Choroid plexus epithelial cell (primary cell): ENCODE measurements at regions not wholly inside any gene's neighbourhood (a gene's known extent, or its start where the extent isn't known, plus 50 kb on each side); places are given as distances from the start of the nearest gene placed in this dataset.
A peak's percentile ranks its signal among the peaks of the same experiment; 100 is the strongest.

ENCODE experiments used
- DNase-seq: peaks from one replicate; pipeline ENCODE4 v3.0.0-alpha.2; 2010; ENCODE audit warnings: low read depth
- H3K4me3 ChIP-seq: 2 replicates; pipeline ENCODE4 v1.5.1; 2011; ENCODE audit warnings: low read depth, mild to moderate bottlenecking, control low read depth, low read length, moderate library complexity
- TF ChIP-seq, protein P1 (sequence below): conservative IDR thresholded peaks from 2 replicates; pipeline ENCODE4 v1.5.1; 2011; ENCODE audit warnings: low read depth, mild to moderate bottlenecking, control low read depth, inconsistent platforms, low read length, moderate library complexity

DNA sequence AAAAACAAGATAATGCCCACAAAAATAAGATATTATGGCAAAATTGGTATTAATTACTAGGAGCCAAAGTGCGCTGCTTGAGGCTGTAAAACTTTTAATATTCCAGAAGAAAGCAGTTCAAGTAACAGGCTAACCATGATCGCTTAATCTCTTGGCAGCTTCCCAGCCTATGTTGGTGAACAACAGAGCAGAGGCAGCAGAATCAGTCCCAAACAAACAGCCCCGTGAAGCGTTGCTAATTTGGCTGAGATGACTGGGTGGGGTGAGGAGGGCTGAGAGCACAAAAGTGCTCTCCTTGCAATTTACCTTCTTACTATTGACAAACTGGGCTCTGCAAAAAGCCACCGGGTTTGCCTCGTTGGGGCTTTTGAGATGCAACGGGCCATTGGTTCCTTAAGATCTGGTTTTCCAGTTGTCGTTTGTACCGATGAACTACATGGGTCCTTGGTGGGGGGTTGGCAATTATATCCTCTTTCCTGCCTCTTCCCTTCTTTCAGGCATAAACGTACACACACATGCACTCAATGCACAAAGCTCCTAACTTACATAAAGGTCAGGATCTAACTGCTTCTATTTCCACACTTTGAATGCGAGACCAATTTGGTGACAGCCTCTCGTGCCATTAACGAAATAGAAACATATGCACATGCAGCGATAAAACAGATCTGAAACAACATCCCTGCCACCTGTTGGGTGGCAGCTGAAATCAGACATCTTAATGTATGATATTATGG, 407.6 kb upstream of the CADM1 start:
- no peak overlapping the region for H3K4me3 ChIP-seq
- TF ChIP-seq, protein P1, sequence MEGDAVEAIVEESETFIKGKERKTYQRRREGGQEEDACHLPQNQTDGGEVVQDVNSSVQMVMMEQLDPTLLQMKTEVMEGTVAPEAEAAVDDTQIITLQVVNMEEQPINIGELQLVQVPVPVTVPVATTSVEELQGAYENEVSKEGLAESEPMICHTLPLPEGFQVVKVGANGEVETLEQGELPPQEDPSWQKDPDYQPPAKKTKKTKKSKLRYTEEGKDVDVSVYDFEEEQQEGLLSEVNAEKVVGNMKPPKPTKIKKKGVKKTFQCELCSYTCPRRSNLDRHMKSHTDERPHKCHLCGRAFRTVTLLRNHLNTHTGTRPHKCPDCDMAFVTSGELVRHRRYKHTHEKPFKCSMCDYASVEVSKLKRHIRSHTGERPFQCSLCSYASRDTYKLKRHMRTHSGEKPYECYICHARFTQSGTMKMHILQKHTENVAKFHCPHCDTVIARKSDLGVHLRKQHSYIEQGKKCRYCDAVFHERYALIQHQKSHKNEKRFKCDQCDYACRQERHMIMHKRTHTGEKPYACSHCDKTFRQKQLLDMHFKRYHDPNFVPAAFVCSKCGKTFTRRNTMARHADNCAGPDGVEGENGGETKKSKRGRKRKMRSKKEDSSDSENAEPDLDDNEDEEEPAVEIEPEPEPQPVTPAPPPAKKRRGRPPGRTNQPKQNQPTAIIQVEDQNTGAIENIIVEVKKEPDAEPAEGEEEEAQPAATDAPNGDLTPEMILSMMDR = no peak
- DNase-seq = no peak

DNA sequence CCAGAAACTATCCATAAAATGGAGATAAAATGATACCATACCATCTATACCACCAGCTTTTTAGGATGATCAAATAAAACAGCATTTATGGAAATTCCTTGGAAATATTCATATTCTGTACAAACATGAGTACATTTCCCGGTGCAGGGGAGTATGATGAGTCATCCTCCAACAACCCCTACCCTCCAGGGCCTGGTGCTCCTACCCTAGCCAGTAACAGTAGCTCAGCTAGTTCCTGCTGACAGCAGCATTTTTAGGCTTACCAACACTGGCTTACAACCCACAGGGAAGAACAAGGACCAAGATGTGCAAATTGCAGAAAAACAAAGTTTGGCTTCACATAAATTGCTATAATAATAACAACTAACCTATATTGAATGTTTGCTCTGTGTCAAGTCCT, 406.2 kb upstream of the CADM1 start:
- no peak overlapping the region for H3K4me3 ChIP-seq
- TF ChIP-seq, protein P1 = no peak
- peak; percentile 2 for DNase-seq

DNA sequence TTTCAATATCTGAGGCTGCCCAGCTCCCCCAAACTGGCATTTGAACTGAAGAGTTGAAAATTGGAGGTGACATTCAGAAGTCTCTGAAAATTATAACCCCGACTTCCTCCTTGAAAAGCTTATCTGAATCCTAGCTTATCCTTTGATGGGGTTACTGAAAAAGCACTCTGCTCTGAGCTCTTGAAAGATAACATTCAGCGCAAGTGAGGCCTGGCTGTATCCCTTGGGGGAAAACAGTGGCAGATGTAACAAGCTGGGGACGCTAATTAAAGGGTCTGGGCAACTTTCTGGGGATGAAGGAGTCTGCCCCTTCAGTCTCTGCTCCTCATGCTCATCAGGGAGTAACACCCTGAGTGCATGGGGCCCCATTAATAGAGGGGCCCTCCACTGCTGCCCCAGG, 402.0 kb upstream of the CADM1 start:
- no peak overlapping the region for H3K4me3 ChIP-seq
- DNase-seq = no peak
- TF ChIP-seq, protein P1 = no peak

DNA sequence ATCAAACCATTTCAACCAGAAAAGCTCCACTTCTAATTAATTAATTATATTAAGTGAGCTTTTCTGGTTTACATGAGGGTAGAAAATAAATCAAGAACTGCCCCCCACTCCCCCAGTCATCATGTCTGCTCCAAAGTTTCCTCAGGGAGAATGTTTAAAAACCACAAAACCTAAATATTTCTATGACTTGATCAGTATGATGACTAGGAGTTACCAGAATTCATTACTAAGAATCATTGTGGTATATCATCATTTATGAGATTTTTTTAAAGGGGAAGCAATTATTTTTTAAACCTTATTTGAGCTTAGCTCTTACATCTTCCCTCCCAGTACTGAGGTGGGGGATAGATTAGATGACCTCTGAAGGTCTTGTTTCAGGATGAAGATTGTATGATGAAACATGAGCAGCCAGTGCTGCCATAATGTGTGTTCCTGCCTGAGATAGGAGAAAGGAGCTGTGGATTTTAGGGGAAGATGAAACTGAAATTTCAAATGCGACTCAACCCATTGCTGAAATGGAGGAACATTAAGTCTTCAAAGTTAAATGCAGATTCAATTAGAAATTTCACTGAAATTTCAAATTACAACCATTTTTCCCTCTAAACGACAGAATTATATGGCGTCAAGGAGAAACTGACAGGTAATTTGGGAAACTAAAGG, 401.3 kb upstream of the CADM1 start:
- H3K4me3 ChIP-seq = no peak overlapping the region
- TF ChIP-seq, protein P1 = no peak
- DNase-seq = no peak

DNA sequence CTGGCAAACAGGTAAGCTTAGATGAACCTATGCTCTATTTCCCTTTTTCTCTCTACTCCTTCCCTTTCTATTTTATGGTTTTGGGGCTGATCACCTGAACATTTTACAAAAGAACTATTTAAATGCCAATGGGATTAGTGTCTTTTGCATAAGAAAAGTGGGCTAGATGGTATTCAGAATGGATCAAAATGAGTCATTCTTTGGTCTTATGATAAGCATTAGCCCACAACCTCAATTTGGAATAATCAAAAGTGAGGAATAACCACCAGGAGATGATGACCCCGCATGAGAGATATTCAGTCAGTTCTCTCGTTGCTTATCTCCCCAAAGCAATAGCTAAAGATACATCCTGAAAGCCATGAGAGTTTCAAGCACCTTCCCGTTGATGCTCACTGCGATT, 399.0 kb upstream of the CADM1 start:
- no peak for DNase-seq
- TF ChIP-seq, protein P1 = no peak

DNA sequence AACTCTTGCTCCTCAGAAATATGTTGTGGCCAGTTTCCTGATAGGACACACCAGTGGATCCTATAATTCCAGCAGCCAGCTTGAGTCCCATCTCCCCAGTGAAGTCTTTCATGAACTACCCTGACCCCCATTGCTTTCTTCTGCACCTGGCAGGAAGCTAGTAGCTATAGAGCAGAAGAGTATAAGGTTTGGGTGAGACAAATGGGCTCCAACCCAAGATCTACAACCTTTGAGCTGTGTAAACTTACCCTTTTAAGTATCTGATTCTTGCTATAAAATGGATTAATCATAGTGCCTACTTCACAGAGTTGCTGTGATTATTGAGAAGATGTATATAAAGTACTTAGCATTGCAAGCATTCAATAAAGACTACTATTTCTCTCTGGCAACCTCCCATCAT, 396.9 kb upstream of the CADM1 start:
- TF ChIP-seq, protein P1 = no peak
- no peak for DNase-seq
- H3K4me3 ChIP-seq = no peak overlapping the region

More for the DNA sequence above, 399.0 kb upstream of the CADM1 start:
- no peak overlapping the region for H3K4me3 ChIP-seq

DNA sequence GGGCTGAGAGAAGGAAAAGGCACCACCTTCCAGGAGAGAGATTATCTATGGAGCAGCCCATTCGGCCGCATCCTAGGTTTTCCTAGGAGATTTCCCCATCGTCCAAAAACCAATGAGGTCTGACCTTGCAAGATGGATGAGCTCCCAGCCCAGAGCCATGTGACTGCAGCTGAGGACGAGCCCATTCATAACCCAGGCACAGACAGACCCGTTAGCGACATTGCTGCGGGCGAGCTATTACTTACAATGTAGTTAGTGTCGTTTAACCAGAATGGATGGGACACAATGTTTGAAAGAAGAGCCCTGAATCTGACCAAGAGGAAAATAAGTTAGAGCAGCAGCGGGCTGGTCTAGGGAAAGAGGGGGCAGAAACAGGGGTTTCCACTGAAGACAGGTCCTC, 395.9 kb upstream of the CADM1 start:
- H3K4me3 ChIP-seq = no peak overlapping the region
- no peak for DNase-seq
- TF ChIP-seq, protein P1 = no peak
